H1 (cell line): ENCODE measurements at regions not wholly inside any gene's neighbourhood (a gene's known extent, or its start where the extent isn't known, plus 50 kb on each side); places are given as distances from the start of the nearest gene placed in this dataset.

ENCODE experiments used
- ATF2 ChIP-seq: IDR thresholded peaks from 2 replicates; pipeline ENCODE4 v1.6.1; 2012; ENCODE audit warnings: low read length, inconsistent platforms
- CHD2 ChIP-seq: IDR thresholded peaks from 2 replicates; pipeline ENCODE4 v1.6.1; 2012; ENCODE audit warnings: low read length, improper control_type of control experiment
- CHD7 ChIP-seq: fragments of 300-600 bp; sonication (generic); IDR thresholded peaks from 2 replicates; pipeline ENCODE4 v1.7.1; 2012; ENCODE audit warnings: low read length, moderate library complexity, mild to moderate bottlenecking, inconsistent platforms; ENCODE audit not compliant: insufficient replicate concordance
- GTF2F1 ChIP-seq: IDR thresholded peaks from 2 replicates; pipeline ENCODE4 v1.6.1; 2012; ENCODE audit warnings: low read depth, low read length, improper control_type of control experiment, borderline replicate concordance
- KDM1A ChIP-seq: fragments of 200-600, 300-600 bp; sonication (generic); IDR thresholded peaks from 2 replicates; pipeline ENCODE4 v1.7.1; 2016; ENCODE audit warnings: mild to moderate bottlenecking, low read length, borderline replicate concordance
- MAFK ChIP-seq: IDR thresholded peaks from 2 replicates; pipeline ENCODE4 v1.6.1; 2012; ENCODE audit warnings: low read depth, mild to moderate bottlenecking, improper control_type of control experiment, low read length
- PHF8 ChIP-seq: fragments of 200-600 bp; sonication (generic); conservative IDR thresholded peaks from 2 replicates; pipeline ENCODE4 v1.7.1; 2012; ENCODE audit warnings: low read depth, mild to moderate bottlenecking, inconsistent platforms, low read length, moderate library complexity

- TF ChIP-seq CHD7 (no peak), GTF2F1 (no peak), MAFK (no peak), KDM1A (no peak), ATF2 (no peak), PHF8 (no peak), CHD2 (no peak)
Observed at GRCh38 chr10:1911771-1912170, 174.4 kb upstream of the ADARB2 start (continued).
